GM18868 (cell line): ENCODE measurements at regions not wholly inside any gene's neighbourhood (a gene's known extent, or its start where the extent isn't known, plus 50 kb on each side); places are given as distances from the start of the nearest gene placed in this dataset.

ENCODE experiments used
- ATAC-seq: cut with Tn5 transposase; IDR thresholded peaks from one replicate; pipeline ENCODE4 v1.9.1; 2021; ENCODE audit warnings: mild to moderate bottlenecking, moderate library complexity; ENCODE audit not compliant: unreplicated experiment

GRCh38 chr5:136699651-136700050 is 334.3 kb upstream of the TRPC7 start:
- ATAC-seq: no peak

- ATAC-seq: no peak
These were observed 333.6 kb upstream of the TRPC7 start for GRCh38 chr5:136698970-136699369.

- no peak for ATAC-seq
These were observed 328.9 kb upstream of the TRPC7 start for GRCh38 chr5:136694258-136694657.

- no peak for ATAC-seq
These were observed 324.2 kb upstream of the TRPC7 start for GRCh38 chr5:136689552-136689951.

GRCh38 chr5:136686192-136686872 is 321.0 kb upstream of the TRPC7 start:
- ATAC-seq: no peak

GRCh38 chr5:136682986-136683385 is 317.6 kb upstream of the TRPC7 start:
- no peak for ATAC-seq

- ATAC-seq: no peak
These were observed 313.9 kb upstream of the TRPC7 start for GRCh38 chr5:136679233-136679632.

GRCh38 chr5:136677217-136677616 is 311.9 kb upstream of the TRPC7 start:
- no peak for ATAC-seq

GRCh38 chr5:136676685-136677084 is 311.3 kb upstream of the TRPC7 start:
- no peak for ATAC-seq

GRCh38 chr5:136675769-136676168 is 310.4 kb upstream of the TRPC7 start:
- ATAC-seq: no peak

- ATAC-seq: no peak
These were observed 308.8 kb upstream of the TRPC7 start for GRCh38 chr5:136674178-136674577.

GRCh38 chr5:136667789-136668188 is 302.4 kb upstream of the TRPC7 start:
- no peak for ATAC-seq

GRCh38 chr5:136666970-136667620 is 301.8 kb upstream of the TRPC7 start:
- ATAC-seq: peak; percentile 82

- no peak for ATAC-seq
These were observed 300.0 kb upstream of the TRPC7 start for GRCh38 chr5:136665331-136665730.

GRCh38 chr5:136661026-136661425 is 295.7 kb upstream of the TRPC7 start:
- no peak for ATAC-seq

GRCh38 chr5:136656811-136657210 is 291.5 kb upstream of the TRPC7 start:
- no peak for ATAC-seq

- no peak for ATAC-seq
These were observed 290.1 kb upstream of the TRPC7 start for GRCh38 chr5:136655468-136655867.

- no peak for ATAC-seq
These were observed 281.6 kb upstream of the TRPC7 start for GRCh38 chr5:136646915-136647314.

- ATAC-seq: no peak
These were observed 277.6 kb upstream of the TRPC7 start for GRCh38 chr5:136642976-136643375.

- ATAC-seq: peak; percentile 56
These were observed 274.3 kb upstream of the TRPC7 start for GRCh38 chr5:136639616-136640015.

GRCh38 chr5:136638084-136638483 is 272.7 kb upstream of the TRPC7 start:
- no peak for ATAC-seq

- no peak for ATAC-seq
These were observed 270.7 kb upstream of the TRPC7 start for GRCh38 chr5:136636001-136636400.

GRCh38 chr5:136631186-136631585 is 265.8 kb upstream of the TRPC7 start:
- no peak for ATAC-seq
